ENCODE measurements at regions not wholly inside any gene's neighbourhood (a gene's known extent, or its start where the extent isn't known, plus 50 kb on each side); places are given as distances from the start of the nearest gene placed in this dataset.

GRCh38 chr7:89503281-89503680 lies 651.0 kb upstream of the STEAP1 start:
- TF ChIP-seq POLR2A (IDR thresholded peaks at IDR 0.05; ENCODE audit: low read depth, low read length) (no peak), CHD1 (IDR thresholded peaks at IDR 0.05; ENCODE audit: low read depth, low read length) (no peak), RFX5 (IDR thresholded peaks at IDR 0.05; ENCODE audit: low read depth, low read length) (no peak), CTCF (conservative IDR thresholded peaks at IDR 0.05; ENCODE audit: low read depth, low read length) (no peak), RAD21 (IDR thresholded peaks at IDR 0.05; ENCODE audit: low read length) (no peak), BHLHE40 (IDR thresholded peaks at IDR 0.05; ENCODE audit: low read depth, low read length) (no peak), NFE2L2 (IDR thresholded peaks at IDR 0.05; ENCODE audit: low read depth, low read length) (no peak)

All from IMR-90 (cell line).